ENCODE measurements at regions not wholly inside any gene's neighbourhood (a gene's known extent, or its start where the extent isn't known, plus 50 kb on each side); places are given as distances from the start of the nearest gene placed in this dataset.

DNA sequence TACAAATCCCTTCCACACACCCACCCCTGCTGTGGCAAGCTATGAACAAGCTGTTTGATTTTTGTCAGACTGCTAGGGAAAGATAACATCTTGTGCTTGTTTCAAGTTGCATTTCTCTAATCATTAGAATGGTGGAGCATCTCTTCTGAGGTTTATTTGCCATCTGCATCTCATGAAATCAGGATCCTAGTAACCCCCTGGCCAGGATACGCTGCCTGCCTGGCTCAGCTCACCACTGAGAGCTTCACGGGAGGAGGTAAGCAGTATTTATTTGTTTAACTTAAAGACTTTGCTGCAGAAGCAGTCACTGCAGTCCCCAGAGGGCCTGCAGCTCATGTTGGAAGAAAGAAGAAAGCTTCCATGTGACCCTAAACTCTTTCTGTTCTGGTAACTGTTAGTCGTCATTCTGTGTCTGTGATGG lies 83.3 kb upstream of the CXCL14 start:
- Histone ChIP-seq H3K9ac (ENCODE audit: low read length) (no peak overlapping the region), H3K4me1 (ENCODE audit: insufficient read depth, low read length, severe bottlenecking) (no peaks in the 10 kb centered on the region), H3K9me3 (ENCODE audit: low read length) (no peaks in the 10 kb centered on the region), H3K27ac (ENCODE audit: low read depth, low read length, poor library complexity, severe bottlenecking) (no peak overlapping the region), H3F3A (ENCODE audit: insufficient read depth, low read length) (no peaks in the 10 kb centered on the region), H3K9me2 (ENCODE audit: low read depth, low read length) (no peaks in the 10 kb centered on the region), H3K4me3 (ENCODE audit: low read depth, low read length, poor library complexity, severe bottlenecking) (no peak overlapping the region), H2AFZ (ENCODE audit: low read length) (no peak overlapping the region), H3K27me3 (ENCODE audit: insufficient read depth, low read length) (no peaks in the 10 kb centered on the region), H3K79me2 (ENCODE audit: insufficient read depth, low read length) (no peaks in the 10 kb centered on the region), H3K4me2 (ENCODE audit: low read length) (no peak overlapping the region), H3K36me3 (ENCODE audit: insufficient read depth, low read length) (no peaks in the 10 kb centered on the region), H4K20me1 (ENCODE audit: insufficient read depth, low read length) (no peaks in the 10 kb centered on the region)
- TF ChIP-seq, protein P1, sequence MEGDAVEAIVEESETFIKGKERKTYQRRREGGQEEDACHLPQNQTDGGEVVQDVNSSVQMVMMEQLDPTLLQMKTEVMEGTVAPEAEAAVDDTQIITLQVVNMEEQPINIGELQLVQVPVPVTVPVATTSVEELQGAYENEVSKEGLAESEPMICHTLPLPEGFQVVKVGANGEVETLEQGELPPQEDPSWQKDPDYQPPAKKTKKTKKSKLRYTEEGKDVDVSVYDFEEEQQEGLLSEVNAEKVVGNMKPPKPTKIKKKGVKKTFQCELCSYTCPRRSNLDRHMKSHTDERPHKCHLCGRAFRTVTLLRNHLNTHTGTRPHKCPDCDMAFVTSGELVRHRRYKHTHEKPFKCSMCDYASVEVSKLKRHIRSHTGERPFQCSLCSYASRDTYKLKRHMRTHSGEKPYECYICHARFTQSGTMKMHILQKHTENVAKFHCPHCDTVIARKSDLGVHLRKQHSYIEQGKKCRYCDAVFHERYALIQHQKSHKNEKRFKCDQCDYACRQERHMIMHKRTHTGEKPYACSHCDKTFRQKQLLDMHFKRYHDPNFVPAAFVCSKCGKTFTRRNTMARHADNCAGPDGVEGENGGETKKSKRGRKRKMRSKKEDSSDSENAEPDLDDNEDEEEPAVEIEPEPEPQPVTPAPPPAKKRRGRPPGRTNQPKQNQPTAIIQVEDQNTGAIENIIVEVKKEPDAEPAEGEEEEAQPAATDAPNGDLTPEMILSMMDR (IDR thresholded peaks at IDR 0.05; ENCODE audit: low read length): no peak
- TF ChIP-seq EZH2 (IDR thresholded peaks at IDR 0.05; ENCODE audit: borderline replicate concordance, low read length): no peak

DNA sequence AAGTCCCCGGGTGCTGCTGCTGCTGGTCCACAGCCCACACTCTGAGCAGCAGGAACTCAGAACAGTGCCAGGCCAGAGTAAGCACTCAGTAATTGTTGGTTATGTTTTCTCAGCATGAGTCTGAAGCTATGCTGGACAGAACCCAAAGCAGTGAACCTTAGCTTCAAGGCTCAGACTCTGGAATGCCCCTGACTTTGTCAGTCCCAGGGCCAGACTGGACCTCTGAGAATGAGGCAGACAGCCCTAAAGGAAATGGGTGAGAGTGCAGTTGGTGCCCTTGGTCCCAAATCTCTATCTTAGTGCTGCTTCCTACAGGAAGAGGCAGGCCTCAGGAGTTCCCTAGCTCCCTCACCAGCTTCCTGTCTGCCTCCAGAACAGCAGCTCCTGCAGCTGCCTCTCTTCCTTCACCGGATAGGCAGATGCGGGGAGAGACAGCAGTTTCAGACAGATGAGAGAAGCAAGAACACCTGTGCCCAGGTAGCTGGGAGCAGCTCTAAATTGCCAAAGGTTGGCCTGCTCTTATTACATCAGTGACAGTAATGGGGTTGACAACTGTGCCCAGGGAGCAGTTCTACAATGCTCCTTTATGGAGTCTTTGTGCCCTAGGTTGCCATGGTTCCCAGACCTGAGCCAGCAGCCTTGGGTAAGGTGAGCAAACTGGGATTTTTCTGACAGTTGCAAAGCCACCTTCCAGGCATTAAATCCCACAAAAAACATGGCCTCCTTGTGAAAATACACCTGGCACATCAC lies 82.2 kb upstream of the CXCL14 start:
- Histone ChIP-seq H3K79me2 (ENCODE audit: insufficient read depth, low read length) (no peaks in the 10 kb centered on the region), H3K27me3 (ENCODE audit: insufficient read depth, low read length) (no peaks in the 10 kb centered on the region), H3K9me2 (ENCODE audit: low read depth, low read length) (no peaks in the 10 kb centered on the region), H3K9me3 (ENCODE audit: low read length) (no peaks in the 10 kb centered on the region), H3K27ac (ENCODE audit: low read depth, low read length, poor library complexity, severe bottlenecking) (no peak overlapping the region), H3F3A (ENCODE audit: insufficient read depth, low read length) (no peaks in the 10 kb centered on the region), H3K4me2 (ENCODE audit: low read length) (no peak overlapping the region), H4K20me1 (ENCODE audit: insufficient read depth, low read length) (no peaks in the 10 kb centered on the region), H3K4me1 (ENCODE audit: insufficient read depth, low read length, severe bottlenecking) (no peaks in the 10 kb centered on the region), H3K4me3 (ENCODE audit: low read depth, low read length, poor library complexity, severe bottlenecking) (no peak overlapping the region), H3K36me3 (ENCODE audit: insufficient read depth, low read length) (no peaks in the 10 kb centered on the region), H2AFZ (ENCODE audit: low read length) (no peak overlapping the region), H3K9ac (ENCODE audit: low read length) (no peak overlapping the region)
- TF ChIP-seq, protein P1 (IDR thresholded peaks at IDR 0.05; ENCODE audit: low read length): no peak
- no peak for TF ChIP-seq EZH2 (IDR thresholded peaks at IDR 0.05; ENCODE audit: borderline replicate concordance, low read length)

DNA sequence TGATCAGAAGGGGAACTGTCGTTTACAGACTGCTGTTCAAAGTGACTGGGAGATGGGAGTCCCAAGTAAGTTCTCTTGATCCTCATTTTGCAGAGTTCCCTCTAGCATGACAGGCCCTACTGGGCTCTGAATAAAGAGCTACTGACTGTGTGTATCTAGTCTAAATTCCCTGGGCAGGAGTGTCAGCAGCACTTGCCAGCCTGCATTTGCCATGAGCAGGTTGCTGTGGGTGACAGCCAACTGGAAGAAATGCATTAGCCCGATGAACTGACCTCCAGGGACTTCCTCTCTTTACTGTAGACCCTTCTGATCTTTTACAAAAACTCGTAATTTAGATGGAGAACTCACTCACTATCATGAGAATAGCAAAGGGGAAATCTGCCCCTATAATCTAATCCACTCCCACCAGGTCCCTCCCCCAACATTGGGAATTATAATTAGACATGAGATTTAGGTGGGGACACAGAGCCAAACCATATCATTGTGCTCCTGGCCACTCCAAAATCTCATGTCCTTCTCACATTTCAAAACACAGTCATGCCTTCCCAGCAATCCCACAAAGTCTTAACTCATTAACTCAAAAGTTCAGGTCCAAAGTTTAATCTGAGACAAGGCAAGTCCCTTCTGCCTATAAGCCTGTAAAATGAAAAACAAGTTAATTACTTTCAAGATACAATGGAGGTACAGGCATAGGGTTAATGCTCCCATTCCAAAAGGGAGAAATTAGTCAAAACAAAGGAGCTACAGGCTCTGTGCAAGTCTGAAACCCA lies 78.9 kb upstream of the CXCL14 start:
- no peaks in the 10 kb centered on the region for H3K79me2 ChIP-seq (ENCODE audit: insufficient read depth, low read length)
- no peak overlapping the region for H3K4me3 ChIP-seq (ENCODE audit: low read depth, low read length, poor library complexity, severe bottlenecking)
- H3K4me2 ChIP-seq (ENCODE audit: low read length): no peak overlapping the region
- H2AFZ ChIP-seq (ENCODE audit: low read length): no peak overlapping the region
- H3K9me2 ChIP-seq (ENCODE audit: low read depth, low read length): no peaks in the 10 kb centered on the region
- H3K4me1 ChIP-seq (ENCODE audit: insufficient read depth, low read length, severe bottlenecking): no peaks in the 10 kb centered on the region
- no peak overlapping the region for H3K27ac ChIP-seq (ENCODE audit: low read depth, low read length, poor library complexity, severe bottlenecking)
- no peak overlapping the region for H3K9ac ChIP-seq (ENCODE audit: low read length)
- no peaks in the 10 kb centered on the region for H3K9me3 ChIP-seq (ENCODE audit: low read length)
- no peaks in the 10 kb centered on the region for H3K27me3 ChIP-seq (ENCODE audit: insufficient read depth, low read length)
- no peaks in the 10 kb centered on the region for H3K36me3 ChIP-seq (ENCODE audit: insufficient read depth, low read length)
- TF ChIP-seq, protein P1 (IDR thresholded peaks at IDR 0.05; ENCODE audit: low read length): no peak
- no peak for TF ChIP-seq EZH2 (IDR thresholded peaks at IDR 0.05; ENCODE audit: borderline replicate concordance, low read length)
- no peaks in the 10 kb centered on the region for H3F3A ChIP-seq (ENCODE audit: insufficient read depth, low read length)
- H4K20me1 ChIP-seq (ENCODE audit: insufficient read depth, low read length): no peaks in the 10 kb centered on the region
